GM23248 (cell line): ENCODE measurements at regions not wholly inside any gene's neighbourhood (a gene's known extent, or its start where the extent isn't known, plus 50 kb on each side); places are given as distances from the start of the nearest gene placed in this dataset.

Source experiments
- DNase-seq: peaks from one replicate; pipeline ENCODE4 v3.0.0-alpha.2; 2015
- H2AFZ ChIP-seq: fragments of 200-600 bp; sonication (generic); 2 replicates; pipeline ENCODE4 v1.6.1; 2016; ENCODE audit warnings: antibody characterized with exemption
- H3F3A ChIP-seq: fragments of 200-600 bp; sonication (generic); 2 replicates; pipeline ENCODE4 v1.6.1; 2016; ENCODE audit warnings: mild to moderate bottlenecking, antibody characterized with exemption, mixed run types; ENCODE audit not compliant: insufficient read depth
- H3K27ac ChIP-seq: fragments of 200-600 bp; sonication (generic); 2 replicates; pipeline ENCODE4 v1.5.1; 2016; ENCODE audit warnings: mild to moderate bottlenecking
- H3K27me3 ChIP-seq: fragments of 200-600 bp; sonication (generic); replicated peaks from 2 replicates; pipeline ENCODE4 v1.6.1; 2016; ENCODE audit warnings: mild to moderate bottlenecking; ENCODE audit not compliant: insufficient read depth
- H3K36me3 ChIP-seq: fragments of 200-600 bp; sonication (generic); 2 replicates; pipeline ENCODE4 v1.6.1; 2016; ENCODE audit warnings: low read depth, mild to moderate bottlenecking
- H3K4me1 ChIP-seq: fragments of 200-600 bp; sonication (generic); 2 replicates; pipeline ENCODE4 v1.6.1; 2016; ENCODE audit warnings: mild to moderate bottlenecking; ENCODE audit not compliant: insufficient read depth
- H3K4me2 ChIP-seq: fragments of 200-600 bp; sonication (generic); one replicate; pipeline ENCODE4 v1.6.1; 2016; ENCODE audit warnings: mild to moderate bottlenecking; ENCODE audit not compliant: unreplicated experiment
- H3K4me3 ChIP-seq: fragments of 200-600 bp; sonication (generic); 2 replicates; pipeline ENCODE4 v1.5.1; 2016; ENCODE audit warnings: mild to moderate bottlenecking
- H3K79me2 ChIP-seq: fragments of 200-600 bp; sonication (generic); 2 replicates; pipeline ENCODE4 v1.6.1; 2016; ENCODE audit warnings: mild to moderate bottlenecking; ENCODE audit not compliant: insufficient read depth
- H3K9ac ChIP-seq: fragments of 200-600 bp; sonication (generic); 2 replicates; pipeline ENCODE4 v1.6.1; 2016; ENCODE audit warnings: mild to moderate bottlenecking
- H3K9me2 ChIP-seq: fragments of 200-600 bp; sonication (generic); 2 replicates; pipeline ENCODE4 v1.6.1; 2016; ENCODE audit warnings: mixed run types, mild to moderate bottlenecking, moderate library complexity; ENCODE audit not compliant: insufficient read depth
- H3K9me3 ChIP-seq: fragments of 200-600 bp; sonication (generic); one replicate; pipeline ENCODE4 v1.6.1; 2017; ENCODE audit warnings: low read depth
- H4K20me1 ChIP-seq: fragments of 200-600 bp; sonication (generic); 2 replicates; pipeline ENCODE4 v1.6.0; 2016; ENCODE audit not compliant: insufficient read depth
- EZH2 ChIP-seq: fragments of 200-600 bp; sonication (generic); IDR thresholded peaks from 2 replicates; pipeline ENCODE4 v1.6.1; 2018; ENCODE audit warnings: antibody characterized with exemption, mild to moderate bottlenecking; ENCODE audit not compliant: insufficient read depth, poor library complexity, severe bottlenecking
- EZH2phosphoT487 ChIP-seq: fragments of 200-600 bp; sonication (generic); IDR thresholded peaks from 2 replicates; pipeline ENCODE4 v1.6.1; 2018; ENCODE audit warnings: antibody characterized with exemption, moderate library complexity, mild to moderate bottlenecking, low read depth; ENCODE audit not compliant: insufficient read depth
- WGBS, 2 experiments: methylation state at CpG; one replicate each; pipeline ENCODE4 v1.1.6; 2015 to 2017; ENCODE audit warnings: low lambda C conversion rate in 2 of 2, low coverage in 1 of 2; ENCODE audit errors: missing lambda C conversion rate in 2 of 2; 5-methylcytosine and 5-hydroxymethylcytosine counted together
- in situ Hi-C: fragments of 300-500 bp; cut with MboI; formaldehyde crosslinking; loops from 2 replicates; pipeline ENCODE4 v1.15.0; 2020

DNA sequence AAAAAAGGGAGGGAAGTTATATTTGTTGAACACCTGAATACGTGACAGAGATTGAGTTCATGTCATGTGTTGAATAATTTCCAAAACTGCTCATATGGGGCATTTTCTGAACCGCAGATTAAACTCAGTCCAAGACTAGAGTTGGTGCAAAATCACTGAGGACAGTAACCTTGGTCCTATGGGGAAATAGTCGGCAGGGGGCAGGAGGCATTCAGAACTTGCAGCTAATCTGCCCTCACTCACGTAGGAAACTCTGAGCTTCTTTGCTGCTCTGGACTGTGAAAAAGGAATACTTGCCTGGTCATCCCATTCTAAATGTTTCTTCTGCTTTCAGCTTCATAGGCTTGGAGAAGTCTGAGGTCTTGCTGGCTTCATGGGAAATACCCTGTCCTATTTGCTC lies 228.3 kb upstream of the ZP4 start:
- Histone ChIP-seq H4K20me1 (no peaks in the 10 kb centered on the region), H3K79me2 (no peaks in the 10 kb centered on the region), H3K36me3 (no peaks in the 10 kb centered on the region), H3K27me3 (no peaks in the 10 kb centered on the region), H3K27ac (no peak overlapping the region), H3K4me3 (no peak overlapping the region), H3K9me3 (peaks cover 4% of the 10 kb centered on the region), H2AFZ (no peak overlapping the region), H3K9me2 (no peaks in the 10 kb centered on the region), H3F3A (no peaks in the 10 kb centered on the region), H3K4me2 (no peak overlapping the region), H3K9ac (no peak overlapping the region), H3K4me1 (no peaks in the 10 kb centered on the region)
- WGBS, 2 experiments, result 12 to 14% methylated on average over 4 of the region's 4 CpGs
- no peak for TF ChIP-seq EZH2
- TF ChIP-seq EZH2phosphoT487, result no peak
- in situ Hi-C loops, result no loop called here
- DNase-seq, result no peak

DNA sequence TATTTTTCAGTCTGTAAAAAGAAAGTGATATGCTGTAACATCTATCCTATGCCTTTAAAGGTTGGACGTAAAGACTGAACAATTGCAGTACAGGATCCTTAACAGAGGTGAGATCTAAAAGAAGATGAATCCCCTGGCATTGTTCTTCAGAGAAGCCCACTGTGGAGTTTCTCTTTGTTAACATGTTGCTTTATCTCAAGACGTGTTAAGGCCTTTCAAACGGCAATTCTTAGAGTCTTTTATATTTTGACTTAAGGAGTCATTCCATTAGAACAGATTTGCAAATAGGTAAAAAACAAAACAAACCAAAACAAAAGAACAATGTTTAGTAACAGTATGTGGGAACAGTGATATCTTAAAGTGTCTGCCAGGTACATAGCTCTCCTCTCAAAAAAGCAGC lies 225.1 kb upstream of the ZP4 start:
- H4K20me1 ChIP-seq, result no peaks in the 10 kb centered on the region
- H3K9me3 ChIP-seq, result peaks cover 4% of the 10 kb centered on the region
- WGBS, 2 experiments, result 29% methylated on average over 3 of the region's 3 CpGs
- no peak overlapping the region for H3K27ac ChIP-seq
- H2AFZ ChIP-seq, result no peak overlapping the region
- H3K36me3 ChIP-seq, result no peaks in the 10 kb centered on the region
- H3K4me1 ChIP-seq, result no peaks in the 10 kb centered on the region
- no peak for DNase-seq
- H3K4me3 ChIP-seq, result no peak overlapping the region
- in situ Hi-C loops, result no loop called here
- H3K79me2 ChIP-seq, result no peaks in the 10 kb centered on the region
- no peaks in the 10 kb centered on the region for H3K27me3 ChIP-seq
- H3K9me2 ChIP-seq, result no peaks in the 10 kb centered on the region
- H3F3A ChIP-seq, result no peaks in the 10 kb centered on the region
- H3K4me2 ChIP-seq, result no peak overlapping the region
- no peak overlapping the region for H3K9ac ChIP-seq
- no peak for TF ChIP-seq EZH2phosphoT487
- TF ChIP-seq EZH2, result no peak

DNA sequence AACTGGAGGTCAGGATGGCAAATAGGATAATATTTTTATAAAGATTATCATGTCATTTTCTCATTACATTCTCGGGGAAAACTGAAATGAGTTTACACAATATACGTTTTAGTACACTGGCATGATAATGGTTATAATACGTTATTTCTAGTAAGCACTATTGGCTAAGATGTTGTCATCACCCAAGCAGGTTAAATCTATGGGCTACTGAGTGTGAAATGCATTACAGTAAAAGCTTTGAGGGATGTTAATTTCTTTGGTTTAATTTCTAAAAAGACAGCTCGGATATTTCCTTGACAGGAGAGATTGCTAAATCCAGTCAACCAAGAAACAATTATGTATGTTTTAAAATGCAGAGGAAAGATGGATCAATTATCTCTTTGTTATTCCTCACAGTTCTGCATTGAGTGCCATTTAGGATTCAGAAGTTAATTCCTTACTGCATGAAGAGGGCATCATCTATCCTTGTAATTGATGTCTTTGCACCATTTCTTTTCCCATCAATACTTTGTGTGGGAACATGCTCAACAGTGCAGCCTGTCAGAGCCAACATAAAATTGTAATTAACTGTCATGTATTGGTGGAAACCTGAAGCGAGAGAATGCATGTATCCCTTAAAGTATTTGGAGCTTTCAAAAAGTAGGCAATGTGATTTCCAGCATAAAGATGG lies 222.4 kb upstream of the ZP4 start:
- Histone ChIP-seq H3K9me2 (no peaks in the 10 kb centered on the region), H3K27ac (no peak overlapping the region), H3K9ac (no peak overlapping the region), H4K20me1 (no peaks in the 10 kb centered on the region), H3F3A (no peaks in the 10 kb centered on the region), H3K79me2 (no peaks in the 10 kb centered on the region), H3K27me3 (no peaks in the 10 kb centered on the region), H3K4me1 (no peaks in the 10 kb centered on the region), H3K36me3 (no peaks in the 10 kb centered on the region), H3K4me2 (no peak overlapping the region), H3K4me3 (no peak overlapping the region), H3K9me3 (peaks cover 4% of the 10 kb centered on the region), H2AFZ (no peak overlapping the region)
- DNase-seq, result no peak
- TF ChIP-seq EZH2 (no peak), EZH2phosphoT487 (no peak)
- in situ Hi-C loops, result no loop called here
- WGBS, 2 experiments, result 17 to 18% methylated on average over 5 of the region's 5 CpGs

GRCh38 chr1:238111516-238111915 lies 220.8 kb upstream of the ZP4 start:
- DNase-seq, result no peak
- H3K36me3 ChIP-seq, result no peaks in the 10 kb centered on the region
- TF ChIP-seq EZH2, result no peak
- TF ChIP-seq EZH2phosphoT487, result no peak
- H3K4me3 ChIP-seq, result no peak overlapping the region
- H3K4me2 ChIP-seq, result no peak overlapping the region
- H3K9me2 ChIP-seq, result no peaks in the 10 kb centered on the region
- WGBS, 2 experiments, result 5 to 9% methylated on average over 2 of the region's 2 CpGs
- H2AFZ ChIP-seq, result no peak overlapping the region
- no peaks in the 10 kb centered on the region for H3K4me1 ChIP-seq
- H3F3A ChIP-seq, result no peaks in the 10 kb centered on the region
- no peaks in the 10 kb centered on the region for H3K79me2 ChIP-seq
- no peaks in the 10 kb centered on the region for H3K27me3 ChIP-seq
- H3K9me3 ChIP-seq, result peaks cover 4% of the 10 kb centered on the region
- no peak overlapping the region for H3K9ac ChIP-seq
- H4K20me1 ChIP-seq, result no peaks in the 10 kb centered on the region
- in situ Hi-C loops, result no loop called here
- H3K27ac ChIP-seq, result no peak overlapping the region

GRCh38 chr1:238111081-238111480 lies 220.4 kb upstream of the ZP4 start:
- in situ Hi-C loops, result no loop called here
- H3K9me3 ChIP-seq, result peaks cover 4% of the 10 kb centered on the region
- H3K4me3 ChIP-seq, result no peak overlapping the region
- H3F3A ChIP-seq, result no peaks in the 10 kb centered on the region
- H2AFZ ChIP-seq, result no peak overlapping the region
- H3K27ac ChIP-seq, result no peak overlapping the region
- H3K4me1 ChIP-seq, result no peaks in the 10 kb centered on the region
- no peak overlapping the region for H3K4me2 ChIP-seq
- no peaks in the 10 kb centered on the region for H3K9me2 ChIP-seq
- H3K79me2 ChIP-seq, result no peaks in the 10 kb centered on the region
- WGBS, 2 experiments, result 0% methylated on average over 1 of the region's 1 CpG
- no peaks in the 10 kb centered on the region for H3K27me3 ChIP-seq
- DNase-seq, result no peak
- H3K36me3 ChIP-seq, result no peaks in the 10 kb centered on the region
- H4K20me1 ChIP-seq, result no peaks in the 10 kb centered on the region
- TF ChIP-seq EZH2, result no peak
- no peak for TF ChIP-seq EZH2phosphoT487
- H3K9ac ChIP-seq, result no peak overlapping the region
